Activated CD8-positive, alpha-beta T cell treated with anti-CD3 and anti-CD28 coated beads for 36 hours (primary cell): ENCODE measurements at regions not wholly inside any gene's neighbourhood (a gene's known extent, or its start where the extent isn't known, plus 50 kb on each side); places are given as distances from the start of the nearest gene placed in this dataset.

Experiments
- ATAC-seq: fragments of 200-7000 bp; cut with Tn5 transposase; one replicate; pipeline ENCODE4 v1.10.0; 2021; ENCODE audit warnings: mild to moderate bottlenecking, moderate library complexity
- CTCF ChIA-PET: fragments of 350-600 bp; sonication (Branson Sonifier 250); formaldehyde crosslinking; loops from one replicate; lab custom pipeline; 2021; ENCODE audit warnings: antibody characterized with exemption; lab: Charles Lee
- POLR2A ChIA-PET: fragments of 350-600 bp; sonication (Branson Sonifier 250); formaldehyde crosslinking; loops from one replicate; lab custom pipeline; 2021; ENCODE audit warnings: antibody characterized with exemption; lab: Charles Lee
- DNase-seq: peaks from one replicate; pipeline ENCODE4 v3.0.0-alpha.2; 2020
- H3K27ac Mint-ChIP-seq: one replicate; pipeline ENCODE4 v1.8.0; 2021; ENCODE audit warnings: mild to moderate bottlenecking, mixed read lengths
- H3K27me3 Mint-ChIP-seq: one replicate; pipeline ENCODE4 v1.8.0; 2021; ENCODE audit warnings: mixed read lengths
- H3K36me3 Mint-ChIP-seq: one replicate; pipeline ENCODE4 v1.8.0; 2021; ENCODE audit warnings: low read depth, mixed read lengths
- H3K4me1 Mint-ChIP-seq: one replicate; pipeline ENCODE4 v1.8.0; 2021; ENCODE audit warnings: low read depth, mixed read lengths
- H3K4me3 Mint-ChIP-seq: one replicate; pipeline ENCODE4 v1.8.0; 2021; ENCODE audit warnings: mild to moderate bottlenecking, moderate library complexity, mixed read lengths
- H3K9me3 Mint-ChIP-seq: one replicate; pipeline ENCODE4 v1.8.0; 2021; ENCODE audit warnings: mixed read lengths
- intact Hi-C: fragments of 100-400 bp; cut with micrococcal nuclease; formaldehyde crosslinking; loops from one replicate; pipeline ENCODE4 v1.10.0; 2022
- TF ChIP-seq, protein P1 (sequence below): fragments of 200-600 bp; IDR thresholded peaks from one replicate; pipeline ENCODE4 v1.8.0; 2022; ENCODE audit warnings: antibody characterized with exemption, mild to moderate bottlenecking

DNA sequence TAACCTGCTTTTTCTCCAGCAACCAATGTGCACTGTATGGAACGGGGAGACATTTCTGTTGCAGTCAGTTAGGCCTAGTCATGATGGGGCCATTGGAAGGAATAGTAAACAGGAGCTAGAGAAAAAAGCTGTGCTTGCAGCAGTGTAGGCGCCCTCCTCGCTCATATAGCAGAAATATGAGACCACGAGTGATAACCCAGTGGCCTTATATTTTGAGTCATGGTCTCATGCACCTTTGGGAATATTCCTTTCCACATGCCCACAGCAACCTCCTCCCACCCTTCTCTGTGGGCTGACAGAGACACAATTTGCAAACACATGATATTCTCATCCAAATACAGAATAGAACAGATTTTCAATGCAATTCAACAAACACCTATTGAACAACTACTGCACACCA, 248.9 kb upstream of the CITED2 start:
- ChIA-PET POLR2A (interaction anchor here (1.2 kb wide), 1 partner anchor 21 kb away, joined by 3 read pairs; no protein-coding TSS in a partner anchor), CTCF (no interaction called here)
- ATAC-seq (no peak), DNase-seq (no peak)
- intact Hi-C loops: no loop called here
- Mint-ChIP-seq H3K4me1 (peaks cover 5% of the 10 kb centered on the region), H3K9me3 (no peaks in the 10 kb centered on the region), H3K36me3 (no peaks in the 10 kb centered on the region), H3K27ac (no peak overlapping the region), H3K27me3 (peaks cover 10% of the 10 kb centered on the region), H3K4me3 (no peak overlapping the region)
- TF ChIP-seq, protein P1, sequence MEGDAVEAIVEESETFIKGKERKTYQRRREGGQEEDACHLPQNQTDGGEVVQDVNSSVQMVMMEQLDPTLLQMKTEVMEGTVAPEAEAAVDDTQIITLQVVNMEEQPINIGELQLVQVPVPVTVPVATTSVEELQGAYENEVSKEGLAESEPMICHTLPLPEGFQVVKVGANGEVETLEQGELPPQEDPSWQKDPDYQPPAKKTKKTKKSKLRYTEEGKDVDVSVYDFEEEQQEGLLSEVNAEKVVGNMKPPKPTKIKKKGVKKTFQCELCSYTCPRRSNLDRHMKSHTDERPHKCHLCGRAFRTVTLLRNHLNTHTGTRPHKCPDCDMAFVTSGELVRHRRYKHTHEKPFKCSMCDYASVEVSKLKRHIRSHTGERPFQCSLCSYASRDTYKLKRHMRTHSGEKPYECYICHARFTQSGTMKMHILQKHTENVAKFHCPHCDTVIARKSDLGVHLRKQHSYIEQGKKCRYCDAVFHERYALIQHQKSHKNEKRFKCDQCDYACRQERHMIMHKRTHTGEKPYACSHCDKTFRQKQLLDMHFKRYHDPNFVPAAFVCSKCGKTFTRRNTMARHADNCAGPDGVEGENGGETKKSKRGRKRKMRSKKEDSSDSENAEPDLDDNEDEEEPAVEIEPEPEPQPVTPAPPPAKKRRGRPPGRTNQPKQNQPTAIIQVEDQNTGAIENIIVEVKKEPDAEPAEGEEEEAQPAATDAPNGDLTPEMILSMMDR: no peak

- no peaks in the 10 kb centered on the region for H3K4me1 Mint-ChIP-seq
- peaks cover 3% of the 10 kb centered on the region for H3K27me3 Mint-ChIP-seq
- TF ChIP-seq, protein P1: no peak
- no peak overlapping the region for H3K4me3 Mint-ChIP-seq
- intact Hi-C loops: no loop called here
- ChIA-PET POLR2A (no interaction called here), CTCF (no interaction called here)
- no peak for DNase-seq
- no peaks in the 10 kb centered on the region for H3K9me3 Mint-ChIP-seq
- no peak overlapping the region for H3K27ac Mint-ChIP-seq
- no peaks in the 10 kb centered on the region for H3K36me3 Mint-ChIP-seq
- no peak for ATAC-seq
These were observed 239.0 kb upstream of the CITED2 start for GRCh38 chr6:139613496-139613895.

DNA sequence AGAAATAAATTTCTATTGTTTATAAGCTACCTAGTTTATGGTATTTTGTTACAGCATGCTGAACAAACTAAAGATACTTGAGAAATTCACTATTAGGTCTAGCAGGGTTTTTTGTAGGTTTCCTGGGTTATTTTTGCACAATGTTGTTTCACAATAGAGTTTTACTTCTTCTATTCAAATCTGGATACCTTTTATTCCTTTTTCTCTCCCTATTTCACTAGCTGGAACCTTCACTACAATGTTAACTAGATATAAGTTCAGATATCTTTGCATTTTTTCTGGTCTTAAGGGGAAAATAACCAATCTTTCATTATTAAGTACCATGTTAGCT, 237.7 kb upstream of the CITED2 start:
- CTCF ChIA-PET: no interaction called here
- H3K27ac Mint-ChIP-seq: no peak overlapping the region

DNA sequence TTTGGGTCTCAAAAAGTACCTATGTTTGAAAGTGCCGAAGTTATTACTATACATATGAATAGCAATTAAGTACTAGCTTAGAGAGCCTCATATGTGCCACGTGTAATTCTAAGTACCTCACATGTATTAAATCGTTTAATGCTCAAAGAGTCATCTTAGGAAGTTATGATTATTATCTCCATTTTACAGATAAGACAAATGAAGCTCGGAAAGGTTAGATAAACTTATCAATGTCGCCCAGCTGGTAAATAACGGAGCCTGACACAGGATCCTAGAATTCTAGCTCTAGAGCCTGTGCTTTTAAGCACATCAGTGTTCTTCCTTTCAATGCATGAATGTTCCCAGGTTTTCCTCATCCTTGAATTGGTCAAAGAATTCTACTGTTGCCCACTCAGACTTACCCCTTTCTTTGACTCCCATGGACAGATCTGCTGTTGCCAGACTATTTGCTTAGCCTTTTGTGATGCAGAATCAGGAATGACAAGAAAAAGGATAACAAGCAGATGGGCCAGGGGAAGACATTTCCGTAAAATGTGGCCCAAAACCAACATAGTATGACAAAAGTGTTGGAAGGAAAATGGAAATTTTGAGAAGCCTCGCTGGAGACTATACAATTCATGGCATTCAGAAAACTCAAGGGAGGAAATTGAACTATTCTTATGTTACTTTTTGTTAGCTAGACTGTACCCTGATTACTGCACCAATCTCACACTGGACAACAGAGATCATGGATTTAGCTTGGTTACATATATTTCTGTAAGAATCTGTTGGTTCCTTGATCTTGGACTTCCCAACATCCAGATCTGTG, 237.1 kb upstream of the CITED2 start:
- POLR2A ChIA-PET: interaction anchor here (0.7 kb wide), 1 partner anchor 10 kb away, joined by 3 read pairs; no protein-coding TSS in a partner anchor
- intact Hi-C loops: no loop called here
- Mint-ChIP-seq H3K27ac (no peak overlapping the region), H3K27me3 (peaks cover 3% of the 10 kb centered on the region), H3K9me3 (no peaks in the 10 kb centered on the region), H3K36me3 (no peaks in the 10 kb centered on the region), H3K4me1 (no peaks in the 10 kb centered on the region), H3K4me3 (no peak overlapping the region)
- CTCF ChIA-PET: no interaction called here
- ATAC-seq (no peak), DNase-seq (no peak)
- TF ChIP-seq, protein P1: no peak

More for the DNA sequence above, 237.7 kb upstream of the CITED2 start:
- Mint-ChIP-seq H3K9me3 (no peaks in the 10 kb centered on the region), H3K4me1 (no peaks in the 10 kb centered on the region), H3K27me3 (peaks cover 3% of the 10 kb centered on the region), H3K4me3 (no peak overlapping the region), H3K36me3 (no peaks in the 10 kb centered on the region)
- DNase-seq (no peak), ATAC-seq (no peak)
- POLR2A ChIA-PET: interaction anchor here (0.7 kb wide), 1 partner anchor 11 kb away, joined by 3 read pairs; no protein-coding TSS in a partner anchor
- TF ChIP-seq, protein P1: no peak
- intact Hi-C loops: no loop called here

DNA sequence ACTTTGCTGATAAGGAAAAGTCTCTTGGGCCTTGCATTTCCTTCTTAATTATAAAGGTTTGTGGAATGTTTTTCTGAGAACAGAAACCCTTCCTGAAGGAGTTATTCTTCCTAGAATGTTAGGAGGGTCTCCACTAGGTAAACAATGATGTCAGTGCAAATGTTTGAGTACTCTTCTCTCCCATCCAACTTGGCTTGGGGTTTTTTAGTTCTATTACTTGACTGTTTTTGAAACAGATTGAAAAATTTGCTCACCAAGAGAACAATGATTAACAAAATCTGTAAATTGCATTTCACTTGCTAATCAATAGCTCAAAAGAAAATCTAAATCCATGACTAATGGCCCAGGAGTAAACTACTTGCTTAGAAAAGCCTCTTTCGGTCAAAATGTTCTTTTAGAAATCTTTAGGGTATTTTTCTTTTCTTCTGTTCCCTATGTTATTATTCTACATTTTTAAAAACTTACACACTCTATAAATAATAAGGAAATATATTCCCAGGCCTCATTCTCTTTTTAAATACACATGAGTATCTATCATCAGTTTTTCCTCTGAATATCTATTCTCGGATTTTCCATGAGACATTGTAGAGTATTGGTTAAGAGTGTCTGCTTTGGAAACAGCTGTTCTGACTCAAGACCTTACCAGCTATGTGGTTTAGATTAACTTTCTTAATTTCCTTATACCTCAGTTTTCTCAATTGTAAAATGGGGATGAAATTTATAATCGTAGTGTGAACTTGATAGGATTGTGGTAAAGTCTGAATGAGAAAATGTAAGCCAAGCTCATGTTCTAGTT, 234.2 kb upstream of the CITED2 start:
- Mint-ChIP-seq H3K4me3 (no peak overlapping the region), H3K27me3 (peaks cover 3% of the 10 kb centered on the region), H3K36me3 (no peaks in the 10 kb centered on the region), H3K9me3 (no peaks in the 10 kb centered on the region), H3K27ac (no peak overlapping the region), H3K4me1 (no peaks in the 10 kb centered on the region)
- ChIA-PET CTCF (no interaction called here), POLR2A (no interaction called here)
- TF ChIP-seq, protein P1: no peak
- ATAC-seq (no peak), DNase-seq (no peak)
- intact Hi-C loops: loop anchor here (10.0 kb wide), 1 partner anchor 234 kb away; the partner anchor contains the start of gene CITED2
